HG03039 (cell line): ENCODE measurements at regions not wholly inside any gene's neighbourhood (a gene's known extent, or its start where the extent isn't known, plus 50 kb on each side); places are given as distances from the start of the nearest gene placed in this dataset.

Source experiments
- ATAC-seq: cut with Tn5 transposase; IDR thresholded peaks from one replicate; pipeline ENCODE4 v1.9.1; 2021; ENCODE audit warnings: mild to moderate bottlenecking, moderate library complexity; ENCODE audit not compliant: unreplicated experiment

- no peak for ATAC-seq
Measured at GRCh38 chr2:186276909-186277308, 209.2 kb upstream of the ZC3H15 start.

GRCh38 chr2:186281726-186282125 lies 204.3 kb upstream of the ZC3H15 start:
- ATAC-seq = no peak

- ATAC-seq = no peak
Measured at GRCh38 chr2:186294248-186294888, 191.7 kb upstream of the ZC3H15 start.

- ATAC-seq = no peak
Measured at GRCh38 chr2:186299610-186300009, 186.4 kb upstream of the ZC3H15 start.

DNA sequence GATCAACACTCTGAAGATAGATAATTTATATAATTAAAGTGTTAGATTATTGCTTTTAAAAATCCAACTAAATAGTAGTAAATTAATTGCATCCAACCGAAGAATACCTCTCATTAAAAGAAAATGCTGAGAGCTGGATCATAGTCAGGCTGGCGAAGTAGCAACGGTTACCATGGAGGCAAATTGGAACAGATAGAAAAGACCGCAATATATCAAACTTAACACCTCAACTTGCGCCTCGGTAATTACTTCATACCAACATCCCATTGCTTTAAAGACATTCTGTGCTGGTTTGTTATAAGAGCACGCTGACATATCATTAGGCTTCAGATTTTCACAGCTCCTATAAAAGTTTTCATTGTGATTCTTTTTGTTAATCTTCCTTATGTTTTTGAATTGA lies 183.8 kb upstream of the ZC3H15 start:
- no peak for ATAC-seq

DNA sequence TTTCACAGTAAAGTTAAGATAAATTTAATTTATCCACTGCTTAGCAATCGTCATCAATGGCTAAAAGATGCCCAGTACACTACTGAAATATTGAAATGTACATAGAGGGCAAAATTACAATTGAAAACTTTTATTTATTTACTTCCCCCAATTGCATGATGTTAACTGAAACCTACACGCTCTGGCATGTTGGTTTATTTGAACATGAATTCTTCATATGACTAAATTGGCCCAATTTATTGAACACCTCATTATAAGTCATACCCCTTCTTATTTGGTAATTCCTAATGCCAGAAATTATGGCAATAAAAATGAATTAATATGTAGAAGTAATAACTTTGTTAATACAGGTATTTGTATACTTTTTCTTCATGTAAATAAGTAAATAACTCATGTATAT lies 183.0 kb upstream of the ZC3H15 start:
- no peak for ATAC-seq

DNA sequence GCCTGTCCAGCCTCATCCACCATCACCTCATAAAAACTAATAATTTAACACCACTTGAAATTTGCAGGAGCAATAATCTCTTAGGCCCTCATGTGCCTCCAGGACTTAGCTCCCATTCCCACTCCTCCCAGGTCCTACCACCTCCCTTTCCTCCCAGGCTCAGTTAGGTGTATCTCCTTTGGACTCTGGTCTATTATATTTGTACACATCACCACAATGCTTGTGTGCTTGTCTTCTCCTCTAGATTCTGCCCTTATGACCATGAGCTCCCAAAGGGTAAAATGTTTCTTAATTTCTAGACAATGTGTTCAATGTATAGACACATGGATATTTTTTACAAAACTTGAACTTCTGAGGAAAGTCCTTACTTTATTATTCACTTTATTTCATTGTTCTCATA lies 182.0 kb upstream of the ZC3H15 start:
- no peak for ATAC-seq

- no peak for ATAC-seq
Measured at GRCh38 chr2:186306754-186307153, 179.3 kb upstream of the ZC3H15 start.

DNA sequence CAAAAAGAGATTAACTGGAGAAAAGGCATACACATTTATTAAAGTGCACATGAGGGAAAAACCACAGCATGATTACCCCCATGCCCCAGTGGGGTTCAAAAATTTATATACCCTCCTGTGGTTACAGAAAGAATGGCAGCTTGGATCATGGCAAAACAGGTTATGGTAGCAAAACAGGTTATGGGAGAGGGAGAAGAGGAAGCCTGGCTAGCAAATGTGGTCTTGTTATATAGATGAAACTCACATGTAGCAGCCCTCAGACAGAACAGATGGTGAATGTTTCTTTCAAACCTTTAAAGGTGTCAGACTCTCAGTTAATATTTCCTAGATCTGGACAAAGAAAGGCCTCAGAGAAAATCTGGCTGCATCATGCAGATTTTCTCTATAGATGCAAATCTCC lies 178.2 kb upstream of the ZC3H15 start:
- ATAC-seq = no peak

- no peak for ATAC-seq
Measured at GRCh38 chr2:186308347-186308746, 177.7 kb upstream of the ZC3H15 start.

GRCh38 chr2:186309901-186310300 lies 176.2 kb upstream of the ZC3H15 start:
- ATAC-seq = no peak

- no peak for ATAC-seq
Measured at GRCh38 chr2:186319105-186319504, 167.0 kb upstream of the ZC3H15 start.

GRCh38 chr2:186325827-186326535 lies 160.1 kb upstream of the ZC3H15 start:
- ATAC-seq = no peak

DNA sequence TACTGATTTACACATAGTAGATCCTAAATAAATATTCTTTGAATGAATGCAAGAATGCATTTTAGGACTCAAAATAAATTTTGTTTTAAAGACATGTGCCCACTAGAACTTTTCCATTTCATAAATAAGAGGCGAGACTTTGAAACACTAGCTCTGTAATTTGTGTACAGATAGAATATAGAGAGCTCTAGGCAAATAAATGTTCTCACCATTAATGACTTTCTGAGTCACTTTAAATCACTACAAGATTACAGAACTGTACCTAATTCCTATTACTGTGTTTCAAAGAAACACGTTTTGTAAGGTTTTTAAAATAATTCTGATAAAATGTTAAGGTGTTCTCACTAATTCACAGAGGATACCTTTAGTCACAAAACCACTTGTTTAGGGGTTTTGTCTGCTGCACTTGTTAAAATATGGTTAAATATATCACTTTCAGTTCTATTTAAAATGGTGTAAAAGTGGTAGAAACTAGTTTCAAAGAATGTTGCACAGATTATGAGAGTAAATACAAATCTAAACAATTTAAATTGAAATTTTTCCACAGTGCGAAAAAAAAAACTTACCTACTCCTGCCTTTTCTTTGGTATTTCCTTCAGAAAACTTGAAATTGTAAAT lies 158.7 kb upstream of the ZC3H15 start:
- ATAC-seq = no peak

GRCh38 chr2:186328838-186329237 lies 157.2 kb upstream of the ZC3H15 start:
- ATAC-seq = no peak

GRCh38 chr2:186330050-186330449 lies 156.0 kb upstream of the ZC3H15 start:
- ATAC-seq = no peak

- ATAC-seq = no peak
Measured at GRCh38 chr2:186339716-186340115, 146.3 kb upstream of the ZC3H15 start.

DNA sequence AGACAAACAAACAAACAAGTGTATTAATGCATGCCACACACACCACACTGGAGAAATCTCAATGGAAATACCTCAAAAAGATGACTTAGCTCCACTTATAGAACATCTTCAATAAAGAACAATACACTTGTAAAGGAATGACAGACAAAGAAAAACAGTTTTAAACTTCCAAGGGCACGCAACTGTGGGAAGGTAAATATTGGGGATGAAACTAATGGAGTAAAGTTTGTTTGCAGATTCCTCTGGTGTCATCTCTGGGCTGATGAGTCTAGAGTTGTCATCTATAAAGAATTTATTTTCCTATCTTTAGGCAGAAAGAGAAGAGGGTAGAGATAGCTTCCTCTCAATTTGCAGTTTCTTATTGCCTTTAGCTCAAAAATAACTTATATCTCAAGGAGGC lies 144.0 kb upstream of the ZC3H15 start:
- ATAC-seq = no peak

DNA sequence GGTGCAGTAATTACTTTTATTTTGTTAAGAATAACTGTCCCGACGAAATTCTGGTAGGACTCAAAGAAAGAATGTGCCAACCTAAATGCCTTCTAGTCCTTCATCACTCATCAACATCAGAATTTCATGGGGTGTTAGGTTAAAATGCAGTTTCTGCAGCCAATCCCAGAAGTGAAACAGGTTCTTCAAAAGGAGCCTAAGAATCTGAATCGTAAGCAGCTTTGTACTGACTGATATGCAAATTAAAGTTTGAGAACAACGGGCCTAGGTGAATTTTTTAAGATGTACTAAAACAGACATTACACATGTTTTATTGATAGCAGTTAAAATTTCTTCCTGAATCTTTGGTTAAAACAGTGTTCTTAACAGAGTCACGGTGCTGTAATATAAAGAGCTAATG lies 140.3 kb upstream of the ZC3H15 start:
- no peak for ATAC-seq

- no peak for ATAC-seq
Measured at GRCh38 chr2:186346216-186346615, 139.8 kb upstream of the ZC3H15 start.

- no peak for ATAC-seq
Measured at GRCh38 chr2:186347472-186347871, 138.6 kb upstream of the ZC3H15 start.

DNA sequence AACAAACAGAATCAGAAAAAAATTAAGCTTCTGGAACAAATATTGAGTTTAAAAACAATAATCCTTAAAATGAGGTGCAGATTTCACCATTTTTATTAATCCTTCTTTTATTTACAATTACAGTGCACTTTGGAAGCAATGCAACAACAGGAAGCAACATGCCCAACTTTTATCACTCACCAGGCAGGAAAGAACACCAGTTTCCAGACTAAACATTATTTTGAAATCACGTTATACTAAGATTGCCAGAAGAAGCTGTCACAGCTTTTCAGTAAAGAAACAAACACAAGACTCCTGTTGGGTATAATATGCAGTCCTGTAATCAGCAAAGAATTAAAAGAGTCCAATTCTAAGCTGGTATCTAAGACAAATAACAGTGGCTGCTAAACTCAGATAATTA lies 137.9 kb upstream of the ZC3H15 start:
- no peak for ATAC-seq
